GM20000 (cell line): ENCODE measurements at regions not wholly inside any gene's neighbourhood (a gene's known extent, or its start where the extent isn't known, plus 50 kb on each side); places are given as distances from the start of the nearest gene placed in this dataset.

Experiments
- DNase-seq: peaks from one replicate; pipeline ENCODE4 v3.0.0; 2012; ENCODE audit warnings: low spot score
- TF ChIP-seq, protein P1 (sequence below): IDR thresholded peaks from 2 replicates; pipeline ENCODE4 v1.5.1; 2012; ENCODE audit warnings: mild to moderate bottlenecking, control low read depth; ENCODE audit errors: extremely low read depth, missing control alignments

DNA sequence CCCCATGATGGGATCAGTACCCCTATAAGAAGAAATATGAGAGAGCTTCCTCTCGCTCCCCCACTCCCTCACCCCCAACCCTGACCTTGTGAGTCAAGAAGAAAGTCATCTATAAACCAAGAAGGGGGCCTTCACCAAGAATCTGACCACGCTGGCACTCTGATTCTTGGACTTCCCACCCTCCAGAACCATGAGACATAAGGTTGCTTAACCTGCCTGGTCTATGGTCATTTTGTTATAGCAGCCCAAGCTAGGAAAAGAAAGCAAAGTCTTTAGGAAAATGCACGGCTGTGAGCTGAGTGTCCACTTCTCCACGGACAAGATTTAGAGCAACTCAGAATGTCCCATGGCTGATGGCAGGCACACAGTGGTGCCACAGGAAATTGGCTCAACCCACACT is 333.5 kb downstream of the SOX9 start:
- TF ChIP-seq, protein P1, sequence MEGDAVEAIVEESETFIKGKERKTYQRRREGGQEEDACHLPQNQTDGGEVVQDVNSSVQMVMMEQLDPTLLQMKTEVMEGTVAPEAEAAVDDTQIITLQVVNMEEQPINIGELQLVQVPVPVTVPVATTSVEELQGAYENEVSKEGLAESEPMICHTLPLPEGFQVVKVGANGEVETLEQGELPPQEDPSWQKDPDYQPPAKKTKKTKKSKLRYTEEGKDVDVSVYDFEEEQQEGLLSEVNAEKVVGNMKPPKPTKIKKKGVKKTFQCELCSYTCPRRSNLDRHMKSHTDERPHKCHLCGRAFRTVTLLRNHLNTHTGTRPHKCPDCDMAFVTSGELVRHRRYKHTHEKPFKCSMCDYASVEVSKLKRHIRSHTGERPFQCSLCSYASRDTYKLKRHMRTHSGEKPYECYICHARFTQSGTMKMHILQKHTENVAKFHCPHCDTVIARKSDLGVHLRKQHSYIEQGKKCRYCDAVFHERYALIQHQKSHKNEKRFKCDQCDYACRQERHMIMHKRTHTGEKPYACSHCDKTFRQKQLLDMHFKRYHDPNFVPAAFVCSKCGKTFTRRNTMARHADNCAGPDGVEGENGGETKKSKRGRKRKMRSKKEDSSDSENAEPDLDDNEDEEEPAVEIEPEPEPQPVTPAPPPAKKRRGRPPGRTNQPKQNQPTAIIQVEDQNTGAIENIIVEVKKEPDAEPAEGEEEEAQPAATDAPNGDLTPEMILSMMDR: no peak
- no peak for DNase-seq

DNA sequence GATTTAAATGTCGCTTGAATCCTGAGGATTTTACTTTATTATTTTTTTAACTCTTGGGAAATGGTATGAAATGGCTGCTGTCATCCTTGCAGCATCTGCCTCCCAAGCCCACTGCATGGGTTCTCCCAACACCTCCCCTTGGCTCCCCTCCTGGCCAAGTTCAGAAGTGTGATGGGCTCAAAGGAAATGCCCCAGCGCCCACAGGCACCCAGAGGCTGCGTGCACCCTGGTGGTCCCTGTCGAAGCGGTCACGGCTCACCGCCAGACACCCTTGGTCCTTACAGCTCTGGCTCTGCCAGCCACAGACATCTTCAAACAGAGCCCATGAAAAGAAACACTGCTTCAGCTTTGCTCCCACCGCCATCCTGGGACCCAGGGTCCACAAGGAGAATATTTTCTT is 334.7 kb downstream of the SOX9 start:
- DNase-seq: no peak
- TF ChIP-seq, protein P1: no peak

DNA sequence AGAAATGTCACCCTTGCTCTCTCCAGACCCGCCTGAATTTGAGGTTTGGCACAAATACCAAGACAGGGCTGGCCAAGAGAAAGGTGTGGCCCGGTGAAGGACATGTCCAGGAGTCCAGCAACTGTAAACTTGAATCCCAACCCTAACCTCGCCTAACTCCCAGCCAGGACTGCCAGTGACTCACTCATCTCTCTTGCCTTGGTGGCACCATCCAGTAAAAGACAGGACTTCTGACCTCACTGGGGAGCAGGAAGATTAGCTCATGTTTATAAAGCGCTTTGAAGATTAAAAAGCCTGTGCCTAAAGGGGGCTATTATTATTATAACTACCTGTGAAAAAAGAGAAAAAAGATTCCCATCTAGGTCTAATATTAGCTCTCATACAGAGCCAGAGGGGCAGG is 335.3 kb downstream of the SOX9 start:
- TF ChIP-seq, protein P1: no peak

DNA sequence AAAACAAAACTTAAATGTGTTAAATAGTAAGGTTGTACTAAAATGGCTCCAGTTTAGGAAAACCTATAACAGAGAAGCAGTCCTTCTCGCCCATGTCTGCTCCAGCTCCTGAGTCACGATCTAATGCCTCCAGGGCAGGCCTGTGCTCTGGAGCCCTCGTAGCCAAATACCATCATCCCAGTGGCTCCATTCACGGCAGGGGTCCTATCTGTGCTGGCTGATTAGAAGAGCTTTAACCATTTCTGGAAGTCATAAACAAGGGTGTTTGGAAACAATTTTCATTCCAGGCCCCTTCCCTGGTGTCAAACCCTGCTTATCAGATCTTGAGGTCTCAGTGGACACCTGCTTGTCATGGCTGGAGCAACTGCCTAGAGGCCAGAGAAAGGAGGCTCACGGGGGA is 336.9 kb downstream of the SOX9 start:
- TF ChIP-seq, protein P1: no peak

More for the DNA sequence above, 335.3 kb downstream of the SOX9 start:
- no peak for DNase-seq

DNA sequence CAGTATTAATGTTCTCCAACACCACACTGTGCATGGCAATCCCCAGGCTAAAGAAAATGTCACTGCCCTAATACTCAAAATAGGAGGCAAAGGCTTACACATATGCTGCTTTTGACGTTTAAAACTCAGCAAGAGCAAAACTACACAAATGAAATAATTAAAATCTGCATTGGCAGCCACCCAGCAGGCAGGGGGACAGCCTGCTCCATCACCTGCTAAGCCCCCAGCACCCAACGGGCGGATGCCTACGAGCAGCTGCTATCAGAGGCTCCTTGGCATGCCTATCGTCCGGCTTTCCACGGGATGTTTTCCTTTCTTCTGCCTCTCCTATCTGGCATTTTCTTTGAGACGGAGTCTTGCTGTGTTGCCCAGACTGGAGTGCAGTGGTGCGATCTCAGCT is 337.5 kb downstream of the SOX9 start:
- DNase-seq: no peak
- TF ChIP-seq, protein P1: no peak

More for the DNA sequence above, 336.9 kb downstream of the SOX9 start:
- DNase-seq: no peak

DNA sequence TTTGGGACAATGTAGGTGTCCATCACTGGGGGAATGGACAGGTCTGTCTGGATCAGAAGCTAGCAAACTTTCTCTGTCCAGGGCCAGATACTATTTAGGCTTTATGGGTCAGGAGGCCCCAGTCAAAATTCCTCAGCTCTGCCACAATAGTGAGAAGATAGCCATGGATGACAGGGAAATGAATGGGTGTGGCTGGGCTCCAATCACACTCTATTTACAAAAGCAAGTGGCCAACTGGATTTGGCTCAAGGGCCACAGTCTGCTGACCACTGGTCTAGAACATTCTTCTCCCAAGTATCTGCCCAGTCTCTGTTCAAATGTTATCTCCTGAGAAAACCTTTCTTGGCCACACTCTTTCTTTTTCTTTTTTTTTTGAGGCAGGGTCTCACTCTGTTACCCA is 339.9 kb downstream of the SOX9 start:
- no peak for DNase-seq
- TF ChIP-seq, protein P1: no peak

DNA sequence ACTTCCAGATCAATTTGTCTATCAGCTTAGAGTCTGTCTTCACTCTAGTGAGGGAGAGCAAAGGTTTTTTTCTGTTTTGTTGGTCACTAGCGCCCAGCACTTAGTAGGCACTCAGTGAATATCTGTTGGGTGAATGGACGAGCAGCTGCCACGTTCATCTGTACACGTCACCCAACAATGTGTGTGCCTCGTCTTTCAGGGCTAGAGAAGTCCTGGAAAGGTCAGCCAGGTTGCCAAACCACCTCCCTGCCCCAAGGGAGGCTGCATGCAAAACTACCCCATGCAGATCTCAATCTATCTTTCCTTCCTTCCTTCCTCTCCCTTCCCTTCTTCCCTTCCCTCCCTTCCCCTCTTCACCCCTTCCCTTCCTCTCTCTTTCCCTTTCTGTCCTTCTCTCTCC is 340.9 kb downstream of the SOX9 start:
- TF ChIP-seq, protein P1: no peak
- DNase-seq: no peak
